GM23338 (cell line): ENCODE measurements at regions not wholly inside any gene's neighbourhood (a gene's known extent, or its start where the extent isn't known, plus 50 kb on each side); places are given as distances from the start of the nearest gene placed in this dataset.

Experiments used
- ATAC-seq: fragments of 200-7000 bp; cut with Tn5 transposase; 3 replicates; pipeline ENCODE4 v1.9.1; 2020
- DNase-seq: peaks from one replicate; pipeline ENCODE4 v3.0.0-alpha.2; 2015; ENCODE audit warnings: low spot score
- H2AFZ ChIP-seq: fragments of 200-600 bp; sonication (generic); 2 replicates; pipeline ENCODE4 v1.8.0; 2016; ENCODE audit warnings: antibody characterized with exemption, mild to moderate bottlenecking, moderate library complexity
- H3F3A ChIP-seq: fragments of 200-600 bp; sonication (generic); replicated peaks from 2 replicates; pipeline ENCODE4 v1.8.0; 2017; ENCODE audit warnings: antibody characterized with exemption, mixed run types, low read depth
- H3K27ac ChIP-seq: fragments of 200-600 bp; sonication (generic); 2 replicates; pipeline ENCODE4 v1.6.1; 2016; ENCODE audit warnings: low read depth
- H3K27me3 ChIP-seq: fragments of 200-600 bp; sonication (generic); 2 replicates; pipeline ENCODE4 v1.8.0; 2016; ENCODE audit warnings: mild to moderate bottlenecking, mixed run types, moderate library complexity; ENCODE audit not compliant: insufficient read depth
- H3K36me3 ChIP-seq: fragments of 200-600 bp; sonication (generic); 2 replicates; pipeline ENCODE4 v1.8.0; 2016; ENCODE audit warnings: mild to moderate bottlenecking; ENCODE audit not compliant: insufficient read depth
- H3K4me1 ChIP-seq: fragments of 200-600 bp; sonication (generic); 2 replicates; pipeline ENCODE4 v1.8.0; 2016; ENCODE audit warnings: mild to moderate bottlenecking, moderate library complexity; ENCODE audit not compliant: insufficient read depth
- H3K4me2 ChIP-seq: fragments of 200-600 bp; sonication (generic); 2 replicates; pipeline ENCODE4 v1.7.1; 2017; ENCODE audit warnings: mixed run types
- H3K4me3 ChIP-seq: fragments of 200-600 bp; sonication (generic); 2 replicates; pipeline ENCODE4 v1.6.1; 2016; ENCODE audit warnings: mixed run types
- H3K79me2 ChIP-seq: fragments of 200-600 bp; sonication (generic); replicated peaks from 2 replicates; pipeline ENCODE4 v1.8.0; 2017; ENCODE audit warnings: mild to moderate bottlenecking; ENCODE audit not compliant: insufficient read depth
- H3K9me2 ChIP-seq: fragments of 200-600 bp; sonication (generic); 2 replicates; pipeline ENCODE4 v1.8.0; 2017; ENCODE audit not compliant: insufficient read depth
- H4K20me1 ChIP-seq: fragments of 200-600 bp; sonication (generic); replicated peaks from 2 replicates; pipeline ENCODE4 v1.8.0; 2017; ENCODE audit warnings: mild to moderate bottlenecking; ENCODE audit not compliant: insufficient read depth
- H3K27ac Mint-ChIP-seq: 2 replicates; pipeline ENCODE4 v1.8.0; 2020; ENCODE audit warnings: inconsistent platforms, mild to moderate bottlenecking, moderate library complexity, mixed read lengths
- H3K27me3 Mint-ChIP-seq: 3 replicates; pipeline ENCODE4 v1.8.0; 2022; ENCODE audit warnings: low read depth, mild to moderate bottlenecking, moderate library complexity, mixed read lengths, inconsistent platforms; ENCODE audit not compliant: insufficient read depth, poor library complexity
- H3K36me3 Mint-ChIP-seq: 3 replicates; pipeline ENCODE4 v1.8.0; 2021; ENCODE audit warnings: low read depth, mild to moderate bottlenecking, inconsistent platforms, moderate library complexity, mixed read lengths
- H3K4me1 Mint-ChIP-seq: 3 replicates; pipeline ENCODE4 v1.8.0; 2020; ENCODE audit warnings: mild to moderate bottlenecking, inconsistent platforms, mixed read lengths
- H3K4me3 Mint-ChIP-seq: 3 replicates; pipeline ENCODE4 v1.8.0; 2021; ENCODE audit warnings: moderate library complexity, mild to moderate bottlenecking, inconsistent platforms, mixed read lengths
- H3K9me3 Mint-ChIP-seq: 3 replicates; pipeline ENCODE4 v1.8.0; 2020; ENCODE audit warnings: moderate library complexity, mild to moderate bottlenecking, inconsistent platforms, mixed read lengths
- CREB1 ChIP-seq: fragments of 250-450 bp; sonication (Bioruptor Pico); IDR thresholded peaks from 2 replicates; pipeline ENCODE4 v1.5.0; 2020; ENCODE audit warnings: low read depth, mild to moderate bottlenecking, moderate library complexity
- CTCF ChIP-seq, 2 experiments: fragments of 200-600 bp in 1 of 2; sonication (generic) in 1 of 2; conservative IDR thresholded peaks; 2 replicates each; pipeline versions ENCODE4 v1.5.1 to v1.6.1; 2016 to 2017; ENCODE audit warnings: antibody characterized with exemption in 2 of 2, low read depth in 2 of 2, mild to moderate bottlenecking in 2 of 2, moderate library complexity in 1 of 2
- ETS1 ChIP-seq: IDR thresholded peaks from 2 replicates; pipeline ENCODE4 v1.6.1; 2016; ENCODE audit warnings: antibody characterized with exemption
- EZH2 ChIP-seq: fragments of 200-600 bp; sonication (generic); IDR thresholded peaks from one replicate; pipeline ENCODE4 v1.8.0; 2017; ENCODE audit warnings: antibody characterized with exemption, mild to moderate bottlenecking, low read depth; ENCODE audit not compliant: unreplicated experiment
- EZH2phosphoT487 ChIP-seq: fragments of 200-600 bp; sonication (generic); IDR thresholded peaks from one replicate; pipeline ENCODE4 v1.8.1; 2018; ENCODE audit warnings: antibody characterized with exemption; ENCODE audit not compliant: unreplicated experiment
- JUNB ChIP-seq: IDR thresholded peaks from one replicate; pipeline ENCODE4 v1.6.1; 2016; ENCODE audit warnings: antibody characterized with exemption; ENCODE audit not compliant: unreplicated experiment
- NANOG ChIP-seq: IDR thresholded peaks from 2 replicates; pipeline ENCODE4 v1.6.1; 2016; ENCODE audit warnings: antibody characterized with exemption, borderline replicate concordance
- POLR2AphosphoS5 ChIP-seq: IDR thresholded peaks from 2 replicates; pipeline ENCODE4 v1.6.1; 2016; ENCODE audit warnings: antibody characterized with exemption, low read depth
- REST ChIP-seq: IDR thresholded peaks from one replicate; pipeline ENCODE4 v1.6.1; 2018; ENCODE audit warnings: antibody characterized with exemption; ENCODE audit not compliant: unreplicated experiment
- STAT1 ChIP-seq: IDR thresholded peaks from one replicate; pipeline ENCODE4 v1.6.1; 2016; ENCODE audit warnings: antibody characterized with exemption; ENCODE audit not compliant: unreplicated experiment
- ZNF114 ChIP-seq: fragments of 250-450 bp; sonication (Bioruptor Pico); IDR thresholded peaks from 2 replicates; pipeline ENCODE4 v1.5.0; 2020; ENCODE audit warnings: mild to moderate bottlenecking, moderate library complexity
- ZNF331 ChIP-seq: fragments of 250-450 bp; sonication (Bioruptor Pico); IDR thresholded peaks from 2 replicates; pipeline ENCODE4 v1.5.0; 2020; ENCODE audit warnings: low read depth, mild to moderate bottlenecking, moderate library complexity

- TF ChIP-seq EZH2phosphoT487: no peak
- TF ChIP-seq NANOG: no peak
- TF ChIP-seq STAT1: no peak
Measured at GRCh38 chr6:76509397-76509796, 436.9 kb upstream of the IMPG1 start (continued).

GRCh38 chr6:76506808-76507207, 434.3 kb upstream of the IMPG1 start:
- no peaks in the 10 kb centered on the region for H3F3A ChIP-seq
- no peaks in the 10 kb centered on the region for H3K36me3 Mint-ChIP-seq
- H3K4me3 ChIP-seq: no peak overlapping the region
- no peak for DNase-seq
- no peaks in the 10 kb centered on the region for H3K9me2 ChIP-seq
- H3K27ac Mint-ChIP-seq: no peak overlapping the region
- ATAC-seq: no peak
- H3K27me3 Mint-ChIP-seq: no peaks in the 10 kb centered on the region
- H3K4me2 ChIP-seq: no peak overlapping the region
- peak overlapping the region; percentile 38; the same call in 1 of the 2 replicates for H2AFZ ChIP-seq
- H3K4me1 Mint-ChIP-seq: no peaks in the 10 kb centered on the region
- no peaks in the 10 kb centered on the region for H3K36me3 ChIP-seq
- H3K27me3 ChIP-seq: no peaks in the 10 kb centered on the region
- H3K4me3 Mint-ChIP-seq: no peak overlapping the region
- H3K4me1 ChIP-seq: no peaks in the 10 kb centered on the region
- TF ChIP-seq EZH2: no peak
- TF ChIP-seq STAT1: no peak
- no peak for TF ChIP-seq POLR2AphosphoS5
- no peak for TF ChIP-seq NANOG
- TF ChIP-seq JUNB: no peak
- no peak for TF ChIP-seq CTCF (conservative IDR thresholded peaks at IDR 0.05; ENCODE audit: low read depth in 2 of 2)
- no peak for TF ChIP-seq ZNF114 (CRISPR knock-in tag)
- TF ChIP-seq EZH2phosphoT487: no peak
- no peak for TF ChIP-seq ETS1
- TF ChIP-seq CREB1 (CRISPR knock-in tag): no peak
- no peak for TF ChIP-seq ZNF331
- TF ChIP-seq REST: no peak
- H3K27ac ChIP-seq: no peak overlapping the region
- H3K9me3 Mint-ChIP-seq: no peaks in the 10 kb centered on the region
- no peaks in the 10 kb centered on the region for H4K20me1 ChIP-seq
- H3K79me2 ChIP-seq: no peaks in the 10 kb centered on the region
